ENCODE measurements at regions not wholly inside any gene's neighbourhood (a gene's known extent, or its start where the extent isn't known, plus 50 kb on each side); places are given as distances from the start of the nearest gene placed in this dataset.
"Not testable (repeated sequence)": the region's sequence is repeated elsewhere in the genome, so short reads cannot be mapped to it uniquely, and the experiment has no call there.

- H3K36me3 Mint-ChIP-seq (ENCODE audit: low read depth): no peaks in the 10 kb centered on the region
- H3K9me3 Mint-ChIP-seq: no peaks in the 10 kb centered on the region
- no peak overlapping the region for H3K4me3 Mint-ChIP-seq
- no peaks in the 10 kb centered on the region for H3K4me1 Mint-ChIP-seq (ENCODE audit: low read depth)
- no peak overlapping the region for H3K27ac Mint-ChIP-seq
- DNase-seq (ENCODE audit: low spot score): no peak
- H3K27me3 Mint-ChIP-seq (ENCODE audit: low read depth): no peaks in the 10 kb centered on the region
These were observed 86.3 kb downstream of the GYPE start for GRCh38 chr4:143819029-143819428.

- not testable (repeated sequence) for H3K9me3 Mint-ChIP-seq; H3K27ac Mint-ChIP-seq; H3K36me3 Mint-ChIP-seq (ENCODE audit: low read depth); DNase-seq (ENCODE audit: low spot score); H3K4me1 Mint-ChIP-seq (ENCODE audit: low read depth); H3K4me3 Mint-ChIP-seq; H3K27me3 Mint-ChIP-seq (ENCODE audit: low read depth)
These were observed 87.5 kb downstream of the GYPE start for GRCh38 chr4:143817866-143818265.

GRCh38 chr4:143815375-143815774 is 90.0 kb downstream of the GYPE start:
- H3K36me3 Mint-ChIP-seq (ENCODE audit: low read depth); DNase-seq (ENCODE audit: low spot score); H3K27ac Mint-ChIP-seq; H3K4me1 Mint-ChIP-seq (ENCODE audit: low read depth); H3K27me3 Mint-ChIP-seq (ENCODE audit: low read depth); H3K4me3 Mint-ChIP-seq; H3K9me3 Mint-ChIP-seq: not testable (repeated sequence)

- H3K27ac Mint-ChIP-seq: not testable (repeated sequence)
These were observed 91.8 kb downstream of the GYPE start for GRCh38 chr4:143813431-143814154.

GRCh38 chr4:143791693-143792092 is 91.2 kb upstream of the FREM3 start:
- not testable (repeated sequence) for H3K4me1 Mint-ChIP-seq (ENCODE audit: low read depth); H3K36me3 Mint-ChIP-seq (ENCODE audit: low read depth); H3K27me3 Mint-ChIP-seq (ENCODE audit: low read depth); H3K4me3 Mint-ChIP-seq; DNase-seq (ENCODE audit: low spot score); H3K27ac Mint-ChIP-seq; H3K9me3 Mint-ChIP-seq

More at GRCh38 chr4:143813431-143814154, 91.8 kb downstream of the GYPE start:
- H3K4me1 Mint-ChIP-seq (ENCODE audit: low read depth); H3K4me3 Mint-ChIP-seq; H3K27me3 Mint-ChIP-seq (ENCODE audit: low read depth); DNase-seq (ENCODE audit: low spot score); H3K36me3 Mint-ChIP-seq (ENCODE audit: low read depth); H3K9me3 Mint-ChIP-seq: not testable (repeated sequence)

- not testable (repeated sequence) for H3K9me3 Mint-ChIP-seq; H3K4me3 Mint-ChIP-seq; H3K27ac Mint-ChIP-seq; H3K36me3 Mint-ChIP-seq (ENCODE audit: low read depth); H3K4me1 Mint-ChIP-seq (ENCODE audit: low read depth); DNase-seq (ENCODE audit: low spot score); H3K27me3 Mint-ChIP-seq (ENCODE audit: low read depth)
These were observed 90.0 kb upstream of the FREM3 start for GRCh38 chr4:143790425-143790824.

DNA sequence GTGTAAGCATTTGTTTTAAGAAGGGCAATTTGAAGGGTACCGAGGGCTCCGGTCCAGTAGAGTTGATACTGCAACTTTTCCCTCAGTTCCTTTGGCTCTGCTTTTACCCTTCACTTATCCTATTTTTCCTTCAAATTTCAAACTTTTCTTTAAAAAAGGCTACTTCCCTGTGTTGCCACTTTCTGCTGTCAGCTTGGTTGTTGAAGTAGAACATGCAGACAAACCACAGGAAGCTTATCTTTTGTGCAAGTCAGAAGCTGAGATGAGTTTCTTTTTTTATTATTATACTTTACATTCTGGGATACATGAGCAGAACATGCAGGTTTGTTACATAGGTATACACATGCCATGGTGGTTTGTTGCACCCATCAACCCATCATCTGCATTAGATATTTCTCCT is 89.1 kb upstream of the FREM3 start:
- not testable (repeated sequence) for H3K9me3 Mint-ChIP-seq; H3K27ac Mint-ChIP-seq; H3K36me3 Mint-ChIP-seq (ENCODE audit: low read depth); H3K27me3 Mint-ChIP-seq (ENCODE audit: low read depth); DNase-seq (ENCODE audit: low spot score); H3K4me1 Mint-ChIP-seq (ENCODE audit: low read depth); H3K4me3 Mint-ChIP-seq

DNA sequence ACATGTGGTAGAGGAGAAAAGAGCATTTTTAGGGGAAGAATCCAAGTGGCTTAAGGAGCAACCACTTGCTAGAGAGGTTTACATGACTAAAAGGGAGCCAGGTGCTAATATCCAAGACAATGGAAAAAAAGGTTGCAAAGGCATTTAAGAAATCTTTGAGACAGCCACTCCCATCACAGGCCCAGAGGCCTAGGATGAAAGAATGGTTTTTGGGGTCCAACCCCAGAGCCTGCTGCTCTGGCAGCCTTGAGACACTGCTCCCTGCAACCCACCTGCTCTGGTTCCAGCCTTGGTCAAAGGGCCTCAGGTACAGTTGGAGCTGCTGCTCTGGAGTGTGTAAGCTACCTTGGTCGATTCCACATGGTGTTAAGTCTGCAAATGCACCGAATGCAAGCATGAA is 84.1 kb upstream of the FREM3 start:
- Mint-ChIP-seq H3K27me3 (ENCODE audit: low read depth) (no peaks in the 10 kb centered on the region), H3K4me1 (ENCODE audit: low read depth) (peaks cover 1% of the 10 kb centered on the region), H3K9me3 (peaks cover 4% of the 10 kb centered on the region), H3K4me3 (no peak overlapping the region), H3K27ac (no peak overlapping the region), H3K36me3 (ENCODE audit: low read depth) (no peaks in the 10 kb centered on the region)
- DNase-seq (ENCODE audit: low spot score): no peak

GRCh38 chr4:143782521-143782920 is 82.0 kb upstream of the FREM3 start:
- Mint-ChIP-seq H3K9me3 (peaks cover 4% of the 10 kb centered on the region), H3K27ac (no peak overlapping the region), H3K27me3 (ENCODE audit: low read depth) (no peaks in the 10 kb centered on the region), H3K36me3 (ENCODE audit: low read depth) (no peaks in the 10 kb centered on the region), H3K4me1 (ENCODE audit: low read depth) (no peaks in the 10 kb centered on the region), H3K4me3 (no peak overlapping the region)
- DNase-seq (ENCODE audit: low spot score): no peak

DNA sequence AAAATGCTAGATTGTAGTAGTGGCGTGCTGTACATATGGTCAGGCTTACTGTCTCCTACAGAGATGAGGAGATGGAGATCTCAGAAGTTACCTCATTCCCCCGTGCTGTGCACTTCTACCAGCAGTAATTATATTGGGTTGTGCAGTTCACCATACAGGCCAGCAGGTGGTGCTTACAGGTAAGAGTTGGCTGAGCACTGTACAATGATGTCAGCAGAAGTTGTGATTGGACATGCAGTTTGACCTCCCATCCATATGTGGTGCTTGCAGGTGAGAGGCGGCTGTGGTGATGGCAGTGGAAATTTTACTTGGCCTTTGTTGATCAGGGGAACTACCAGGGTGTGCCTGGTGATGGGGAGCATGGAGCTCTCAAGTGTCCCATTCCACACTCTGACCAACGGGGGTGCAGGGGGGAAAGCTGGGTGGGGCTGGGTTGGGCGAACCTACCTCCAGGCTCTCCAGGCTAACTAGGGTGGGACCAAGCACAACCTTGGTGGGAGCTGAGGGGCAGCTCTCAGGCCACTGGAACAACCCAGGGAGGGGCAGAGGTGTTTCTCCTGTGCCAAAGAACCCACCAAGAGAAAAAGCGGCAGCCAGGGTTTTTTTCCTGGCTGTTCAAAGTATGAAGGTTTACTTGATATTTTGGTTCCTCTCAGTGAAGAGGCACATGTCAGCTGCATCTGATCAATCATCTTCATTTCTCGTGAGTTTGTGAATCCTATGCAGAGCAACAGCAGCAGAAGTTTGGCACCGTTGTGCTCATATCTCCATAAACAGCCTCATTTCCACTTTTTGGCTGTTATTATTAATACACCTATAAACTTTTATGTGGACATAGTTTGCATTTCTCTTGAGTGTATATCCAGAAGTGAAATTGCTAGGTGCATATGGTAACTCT is 73.8 kb upstream of the FREM3 start:
- Mint-ChIP-seq H3K36me3 (ENCODE audit: low read depth) (no peaks in the 10 kb centered on the region), H3K4me3 (no peak overlapping the region), H3K9me3 (no peaks in the 10 kb centered on the region), H3K27ac (no peak overlapping the region), H3K27me3 (ENCODE audit: low read depth) (peaks cover 4% of the 10 kb centered on the region), H3K4me1 (ENCODE audit: low read depth) (no peaks in the 10 kb centered on the region)
- peak; percentile 23 for DNase-seq (ENCODE audit: low spot score)

- Mint-ChIP-seq H3K4me1 (ENCODE audit: low read depth) (no peaks in the 10 kb centered on the region), H3K4me3 (no peak overlapping the region), H3K9me3 (no peaks in the 10 kb centered on the region), H3K36me3 (ENCODE audit: low read depth) (no peaks in the 10 kb centered on the region), H3K27ac (no peak overlapping the region), H3K27me3 (ENCODE audit: low read depth) (peaks cover 4% of the 10 kb centered on the region)
- DNase-seq (ENCODE audit: low spot score): no peak
These were observed 70.8 kb upstream of the FREM3 start for GRCh38 chr4:143771269-143771668.

DNA sequence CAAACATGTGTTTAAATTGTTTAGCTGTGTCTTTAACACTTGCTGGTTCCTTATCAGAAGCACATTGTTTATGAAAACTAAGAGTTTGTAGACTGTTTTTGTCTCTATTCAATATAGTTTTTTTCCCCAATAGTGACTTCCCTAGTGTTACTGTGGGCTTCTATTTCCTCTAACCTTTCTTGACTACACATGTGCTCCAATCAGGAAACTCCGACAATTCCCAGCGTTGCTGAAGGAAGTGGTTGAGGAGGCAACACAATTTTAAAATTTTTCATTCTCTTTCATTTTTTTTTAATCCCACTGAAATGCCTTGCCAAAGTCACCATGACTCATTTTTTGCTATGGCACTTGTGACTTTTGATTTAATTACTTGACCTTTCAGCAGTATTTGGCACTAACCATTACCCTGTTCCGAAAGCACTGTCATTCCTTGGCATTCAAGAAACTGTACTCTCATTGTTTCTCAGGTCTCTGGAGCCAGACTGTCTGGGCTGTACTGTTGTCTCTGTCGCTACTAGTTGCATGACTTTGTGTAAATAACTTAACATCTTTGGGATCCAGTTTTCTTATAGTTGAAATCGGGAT is 67.6 kb upstream of the FREM3 start:
- DNase-seq (ENCODE audit: low spot score): no peak
- Mint-ChIP-seq H3K27me3 (ENCODE audit: low read depth) (peaks cover 4% of the 10 kb centered on the region), H3K27ac (no peak overlapping the region), H3K36me3 (ENCODE audit: low read depth) (no peaks in the 10 kb centered on the region), H3K4me3 (no peak overlapping the region), H3K4me1 (ENCODE audit: low read depth) (no peaks in the 10 kb centered on the region), H3K9me3 (no peaks in the 10 kb centered on the region)

DNA sequence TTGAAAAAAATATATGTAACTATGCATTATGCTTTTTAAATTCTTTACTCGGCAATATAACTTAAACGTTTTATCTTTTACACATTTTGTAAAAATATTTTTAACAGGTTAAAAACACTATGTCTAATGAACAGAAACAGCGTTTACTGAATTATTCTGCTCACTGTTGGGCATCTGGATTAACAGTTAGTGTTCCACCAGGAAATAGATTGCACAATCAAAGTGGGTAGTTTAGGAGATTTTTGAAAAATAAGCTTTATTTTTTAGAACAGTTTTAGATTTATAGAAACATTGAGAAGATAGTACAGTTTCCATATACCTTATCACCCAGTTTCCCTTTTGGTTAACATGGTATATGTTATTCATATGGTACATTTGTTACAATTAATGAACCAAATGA is 63.1 kb upstream of the FREM3 start:
- Mint-ChIP-seq H3K9me3 (no peaks in the 10 kb centered on the region), H3K4me3 (no peak overlapping the region), H3K36me3 (ENCODE audit: low read depth) (no peaks in the 10 kb centered on the region), H3K4me1 (ENCODE audit: low read depth) (no peaks in the 10 kb centered on the region), H3K27me3 (ENCODE audit: low read depth) (no peaks in the 10 kb centered on the region), H3K27ac (no peak overlapping the region)
- DNase-seq (ENCODE audit: low spot score): no peak

- no peak for DNase-seq (ENCODE audit: low spot score)
- no peaks in the 10 kb centered on the region for H3K4me1 Mint-ChIP-seq (ENCODE audit: low read depth)
- no peak overlapping the region for H3K27ac Mint-ChIP-seq
- no peaks in the 10 kb centered on the region for H3K9me3 Mint-ChIP-seq
- no peaks in the 10 kb centered on the region for H3K27me3 Mint-ChIP-seq (ENCODE audit: low read depth)
- no peak overlapping the region for H3K4me3 Mint-ChIP-seq
- H3K36me3 Mint-ChIP-seq (ENCODE audit: low read depth): no peaks in the 10 kb centered on the region
These were observed 62.0 kb upstream of the FREM3 start for GRCh38 chr4:143762511-143762910.

All from T-helper 2 cell treated with Interferon-gamma antibody and Interleukin-4, amounts not matched to agents 5 μg/mL and 100 μg/mL, for 36 hours (primary cell).